CD4-positive, CD25-positive, alpha-beta regulatory T cell (primary cell): ENCODE measurements at regions not wholly inside any gene's neighbourhood (a gene's known extent, or its start where the extent isn't known, plus 50 kb on each side); places are given as distances from the start of the nearest gene placed in this dataset.
"Not testable (repeated sequence)": the region's sequence is repeated elsewhere in the genome, so short reads cannot be mapped to it uniquely, and the experiment has no call there.

Source experiments
- ATAC-seq, 2 donors: fragments of 150-1000 bp; cut with Tn5 transposase; one replicate each; pipeline ENCODE4 v1.10.0; 2021; ENCODE audit warnings: low read depth in 2 of 2, moderate number of reproducible peaks in 2 of 2, moderate library complexity in 1 of 2
- DNase-seq, 3 donors: peaks; one replicate each; pipeline versions ENCODE4 v3.0.0 to v3.0.0-alpha.2; 2012 to 2022; ENCODE audit warnings: mixed read lengths in 1 of 3
- H3K27ac ChIP-seq: one replicate; pipeline ENCODE4 v1.7.0; 2013; ENCODE audit warnings: mild to moderate bottlenecking, low read length; ENCODE audit not compliant: insufficient read depth, poor library complexity, severe bottlenecking
- H3K27me3 ChIP-seq: one replicate; pipeline ENCODE4 v1.7.0; 2013; ENCODE audit warnings: low read length; ENCODE audit not compliant: control insufficient read depth, insufficient read depth
- H3K36me3 ChIP-seq: one replicate; pipeline ENCODE4 v1.7.0; 2013; ENCODE audit warnings: mild to moderate bottlenecking, low read length, moderate library complexity; ENCODE audit not compliant: control insufficient read depth, insufficient read depth
- H3K4me1 ChIP-seq: 2 replicates; pipeline ENCODE4 v1.7.0; 2013; ENCODE audit warnings: mild to moderate bottlenecking, low read length; ENCODE audit not compliant: insufficient read depth, control insufficient read depth, poor library complexity, severe bottlenecking
- H3K4me3 ChIP-seq: one replicate; pipeline ENCODE4 v1.7.0; 2013; ENCODE audit warnings: low read depth, mild to moderate bottlenecking, low read length, moderate library complexity
- H3K9me3 ChIP-seq, 2 experiments: 1 replicate in 1 of 2; 2 replicates in 1 of 2; pipeline ENCODE4 v1.7.0; 2013; ENCODE audit warnings: low read length in 2 of 2, mild to moderate bottlenecking in 1 of 2, moderate library complexity in 1 of 2; ENCODE audit not compliant: control insufficient read depth in 2 of 2
- H3K27ac Mint-ChIP-seq, 3 donors: one replicate each; pipeline ENCODE4 v1.8.0; 2020 to 2022; ENCODE audit warnings: mild to moderate bottlenecking in 3 of 3, mixed read lengths in 3 of 3, moderate library complexity in 2 of 3
- H3K27me3 Mint-ChIP-seq: one replicate; pipeline ENCODE4 v1.8.0; 2022; ENCODE audit warnings: mild to moderate bottlenecking, mixed read lengths
- H3K36me3 Mint-ChIP-seq: one replicate; pipeline ENCODE4 v1.8.0; 2020; ENCODE audit warnings: mixed read lengths
- H3K4me1 Mint-ChIP-seq, 4 donors: one replicate each; pipeline ENCODE4 v1.8.0; 2020 to 2022; ENCODE audit warnings: mixed read lengths in 4 of 4, mild to moderate bottlenecking in 1 of 4
- H3K4me3 Mint-ChIP-seq, 4 donors: one replicate each; pipeline ENCODE4 v1.8.0; 2020 to 2022; ENCODE audit warnings: mild to moderate bottlenecking in 4 of 4, mixed read lengths in 4 of 4, moderate library complexity in 3 of 4
- H3K9me3 Mint-ChIP-seq, 7 donors: one replicate each; pipeline ENCODE4 v1.8.0; 2020 to 2022; ENCODE audit warnings: mixed read lengths in 7 of 7, mild to moderate bottlenecking in 3 of 7, moderate library complexity in 2 of 7

GRCh38 chr20:30164389-30164788 lies 1093.1 kb upstream of the DEFB115 start:
- ATAC-seq, H3K9me3 ChIP-seq, H3K27me3 ChIP-seq, H3K27me3 Mint-ChIP-seq, H3K36me3 Mint-ChIP-seq, H3K27ac ChIP-seq, H3K9me3 Mint-ChIP-seq, H3K36me3 ChIP-seq, DNase-seq, H3K4me1 ChIP-seq, H3K4me3 ChIP-seq: not testable (repeated sequence)
- Mint-ChIP-seq H3K4me3 (peak overlapping the region in 1 of 4 donors; percentile 38), H3K27ac (peak overlapping the region in 2 of 3 donors; percentile 64 to 65), H3K4me1 (peaks cover 0 to 55% (median 9%) of the 10 kb centered on the region in 4 donors)

GRCh38 chr20:30167540-30167939 lies 1089.9 kb upstream of the DEFB115 start:
- H3K4me3 Mint-ChIP-seq = no peak overlapping the region
- Histone ChIP-seq H3K4me3 (no peak overlapping the region), H3K36me3 (no peaks in the 10 kb centered on the region), H3K27ac (no peak overlapping the region), H3K4me1 (no peaks in the 10 kb centered on the region), H3K9me3 (no peaks in the 10 kb centered on the region), H3K27me3 (no peaks in the 10 kb centered on the region)
- H3K27ac Mint-ChIP-seq = peak overlapping the region in 2 of 3 donors; percentile 60 to 63
- ATAC-seq (no peak), DNase-seq (no peak)
- peaks cover 0 to 8% (median 4%) of the 10 kb centered on the region in 7 donors for H3K9me3 Mint-ChIP-seq
- peaks cover 0 to 39% (median 9%) of the 10 kb centered on the region in 4 donors for H3K4me1 Mint-ChIP-seq
- H3K27me3 Mint-ChIP-seq = no peaks in the 10 kb centered on the region
- no peaks in the 10 kb centered on the region for H3K36me3 Mint-ChIP-seq

- no peak overlapping the region for H3K4me3 ChIP-seq
- no peaks in the 10 kb centered on the region for H3K9me3 ChIP-seq
- H3K4me3 Mint-ChIP-seq = no peak overlapping the region
- peaks cover 0 to 6% (median 4%) of the 10 kb centered on the region in 7 donors for H3K9me3 Mint-ChIP-seq
- H3K27me3 ChIP-seq = no peaks in the 10 kb centered on the region
- H3K27ac Mint-ChIP-seq = no peak overlapping the region
- H3K36me3 ChIP-seq = no peaks in the 10 kb centered on the region
- ATAC-seq = no peak
- no peaks in the 10 kb centered on the region for H3K36me3 Mint-ChIP-seq
- H3K4me1 Mint-ChIP-seq = peaks cover 0 to 34% (median 8%) of the 10 kb centered on the region in 4 donors
- peak in 1 of 3 donors; percentile 30 for DNase-seq
- H3K4me1 ChIP-seq = no peaks in the 10 kb centered on the region
- H3K27ac ChIP-seq = no peak overlapping the region
- no peaks in the 10 kb centered on the region for H3K27me3 Mint-ChIP-seq
Observed at GRCh38 chr20:30168025-30168799, 1089.3 kb upstream of the DEFB115 start.

GRCh38 chr20:30168800-30169138 lies 1088.7 kb upstream of the DEFB115 start:
- Mint-ChIP-seq H3K27ac (no peak overlapping the region), H3K27me3 (no peaks in the 10 kb centered on the region), H3K4me1 (peaks cover 0 to 29% (median 8%) of the 10 kb centered on the region in 4 donors), H3K9me3 (peaks cover 0 to 7% (median 4%) of the 10 kb centered on the region in 7 donors), H3K4me3 (no peak overlapping the region), H3K36me3 (no peaks in the 10 kb centered on the region)
- ATAC-seq = no peak
- Histone ChIP-seq H3K36me3 (no peaks in the 10 kb centered on the region), H3K9me3 (no peaks in the 10 kb centered on the region), H3K4me3 (no peak overlapping the region), H3K27ac (no peak overlapping the region), H3K4me1 (no peaks in the 10 kb centered on the region), H3K27me3 (no peaks in the 10 kb centered on the region)
- DNase-seq = no peak

GRCh38 chr20:30175681-30176080 lies 1081.8 kb upstream of the DEFB115 start:
- DNase-seq (no peak), ATAC-seq (no peak)
- Histone ChIP-seq H3K4me1 (no peaks in the 10 kb centered on the region), H3K27ac (no peak overlapping the region), H3K27me3 (no peaks in the 10 kb centered on the region), H3K4me3 (no peak overlapping the region), H3K36me3 (no peaks in the 10 kb centered on the region), H3K9me3 (no peaks in the 10 kb centered on the region)
- H3K9me3 Mint-ChIP-seq = peaks cover 0 to 12% (median 4%) of the 10 kb centered on the region in 7 donors
- H3K36me3 Mint-ChIP-seq = no peaks in the 10 kb centered on the region
- no peaks in the 10 kb centered on the region for H3K27me3 Mint-ChIP-seq
- peaks cover 0 to 1% (median 0%) of the 10 kb centered on the region in 4 donors for H3K4me1 Mint-ChIP-seq
- no peak overlapping the region for H3K4me3 Mint-ChIP-seq
- H3K27ac Mint-ChIP-seq = no peak overlapping the region

- not testable (repeated sequence) for H3K36me3 Mint-ChIP-seq, DNase-seq, H3K27ac Mint-ChIP-seq, ATAC-seq, H3K27ac ChIP-seq, H3K4me3 ChIP-seq, H3K36me3 ChIP-seq, H3K9me3 ChIP-seq, H3K4me1 ChIP-seq, H3K4me3 Mint-ChIP-seq, H3K27me3 ChIP-seq, H3K27me3 Mint-ChIP-seq, H3K9me3 Mint-ChIP-seq, H3K4me1 Mint-ChIP-seq
Observed at GRCh38 chr20:30183124-30183523, 1074.3 kb upstream of the DEFB115 start.

GRCh38 chr20:30191785-30192184 lies 1065.7 kb upstream of the DEFB115 start:
- H3K4me3 ChIP-seq, H3K4me1 ChIP-seq, H3K27ac ChIP-seq, H3K36me3 Mint-ChIP-seq, H3K4me1 Mint-ChIP-seq, ATAC-seq, H3K9me3 ChIP-seq, H3K27ac Mint-ChIP-seq, H3K27me3 ChIP-seq, H3K36me3 ChIP-seq, H3K27me3 Mint-ChIP-seq, H3K9me3 Mint-ChIP-seq, H3K4me3 Mint-ChIP-seq, DNase-seq: not testable (repeated sequence)

GRCh38 chr20:30234477-30234876 lies 1023.0 kb upstream of the DEFB115 start:
- not testable (repeated sequence) for H3K4me3 Mint-ChIP-seq

More at GRCh38 chr20:30234477-30234876, 1023.0 kb upstream of the DEFB115 start:
- H3K4me1 Mint-ChIP-seq, H3K4me3 ChIP-seq, H3K27me3 Mint-ChIP-seq, ATAC-seq, H3K27ac ChIP-seq, H3K9me3 Mint-ChIP-seq, H3K27me3 ChIP-seq, H3K4me1 ChIP-seq, H3K9me3 ChIP-seq, H3K36me3 ChIP-seq, H3K27ac Mint-ChIP-seq, H3K36me3 Mint-ChIP-seq: not testable (repeated sequence)
- DNase-seq = peak in 1 of 3 donors; percentile 0
